ENCODE measurements at regions not wholly inside any gene's neighbourhood (a gene's known extent, or its start where the extent isn't known, plus 50 kb on each side); places are given as distances from the start of the nearest gene placed in this dataset.

DNA sequence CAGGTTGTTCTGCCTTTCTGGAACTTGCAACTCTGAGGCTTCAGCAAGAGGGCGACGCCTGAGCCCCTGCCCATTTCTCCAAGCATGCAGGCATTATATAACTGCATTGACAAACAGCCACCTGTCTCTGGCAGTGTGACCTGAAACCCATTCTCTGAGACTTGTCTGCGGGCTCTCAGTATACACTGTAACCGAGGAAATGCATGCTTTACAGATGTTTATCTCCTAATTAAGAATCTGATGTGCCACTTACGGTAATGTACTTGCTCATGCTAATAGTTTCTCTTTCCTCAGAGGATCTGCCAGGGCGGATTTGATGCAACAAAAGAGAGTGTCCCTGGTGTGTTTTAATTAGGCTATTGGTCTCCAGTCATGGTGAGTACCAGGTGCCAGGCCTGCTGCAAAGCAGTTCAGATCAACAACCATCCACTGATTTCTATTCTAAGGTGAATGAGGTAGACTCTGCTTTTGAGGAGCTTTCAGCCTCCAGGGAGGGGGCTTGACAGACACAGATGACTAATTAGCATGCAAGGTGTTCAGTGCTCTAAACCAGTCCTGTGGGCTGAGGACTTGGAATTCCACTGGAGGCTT is 593.7 kb upstream of the KLF4 start:
- no peak overlapping the region for H3K27ac ChIP-seq (ENCODE audit: extremely low read length, insufficient read depth, low read length)
- POLR2A ChIA-PET, result no interaction called here
- ATAC-seq (no peak), DNase-seq (ENCODE audit: low spot score) (no peak), FAIRE-seq (no peak)
- H3K9ac ChIP-seq (ENCODE audit: insufficient read depth, low read depth, low read length), result no peak overlapping the region
- intact Hi-C loops (cut with micrococcal nuclease; ENCODE audit: unreplicated experiment), result no loop called here
- H2AFZ ChIP-seq (ENCODE audit: low read length), result no peak overlapping the region
- no peaks in the 10 kb centered on the region for H3K79me2 ChIP-seq (ENCODE audit: insufficient read depth, low read length)
- no peak overlapping the region for H3K4me2 ChIP-seq (ENCODE audit: low read depth, low read length)
- no peaks in the 10 kb centered on the region for H3K36me3 ChIP-seq (replicated peaks in 1 of 2; ENCODE audit: control insufficient read depth in 1 of 2, insufficient read depth in 2 of 2, low read length in 2 of 2)
- H3K9me3 ChIP-seq (ENCODE audit: low read length), result no peaks in the 10 kb centered on the region
- H3K4me1 ChIP-seq (ENCODE audit: insufficient read depth, low read length), result no peaks in the 10 kb centered on the region
- no peaks in the 10 kb centered on the region for H4K20me1 ChIP-seq (ENCODE audit: insufficient read depth, low read length)
- in situ Hi-C loops (cut with HindIII; ENCODE audit: extremely low pct_ligation_motif_present, low pct_unique_long_range_greater_than_20kb), result no loop called here
- no peak overlapping the region for H3K4me3 ChIP-seq (replicated peaks in 1 of 3; ENCODE audit: insufficient read depth in 1 of 3, low read depth in 2 of 3, low read length in 3 of 3)
- BruUV-seq (replicated peaks), result no TSS peak
- TF ChIP-seq ZBTB42 (CRISPR knock-in tag; IDR thresholded peaks at IDR 0.05), result no peak
- WGBS (ENCODE audit: low lambda C conversion rate), result 34% methylated on average over 5 of the region's 6 CpGs
- CTCF ChIA-PET (ENCODE audit: low intra/inter-chr PET ratio, low total read pairs), result no interaction called here
- peaks cover 0 to 3% of the 10 kb centered on the region in 2 experiments; a peak in 1 of 5 replicates for H3K27me3 ChIP-seq (ENCODE audit: control insufficient read depth in 1 of 2, insufficient read depth in 2 of 2, low read length in 2 of 2)

DNA sequence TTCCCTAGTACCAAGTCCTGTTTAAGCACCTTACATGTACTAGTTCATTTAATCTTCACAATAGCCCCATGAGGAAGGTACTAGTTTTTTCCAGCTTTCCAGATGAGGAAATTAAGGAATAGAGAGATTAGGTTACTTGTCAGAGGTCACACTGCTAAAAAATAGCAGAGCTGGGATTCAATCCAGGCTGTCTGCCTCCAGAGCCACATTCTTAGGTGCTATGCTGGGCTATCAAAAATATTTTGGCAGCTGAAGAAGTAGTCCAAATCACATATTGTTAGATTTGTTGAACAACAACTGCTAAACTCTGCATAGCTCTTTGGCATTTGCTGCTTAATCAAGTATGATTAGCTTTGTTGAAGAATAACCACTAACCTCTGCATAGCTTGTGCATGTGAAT is 591.5 kb upstream of the KLF4 start:
- H3K9ac ChIP-seq (ENCODE audit: insufficient read depth, low read depth, low read length), result no peak overlapping the region
- H3K4me2 ChIP-seq (ENCODE audit: low read depth, low read length), result no peak overlapping the region
- TF ChIP-seq, protein P1, sequence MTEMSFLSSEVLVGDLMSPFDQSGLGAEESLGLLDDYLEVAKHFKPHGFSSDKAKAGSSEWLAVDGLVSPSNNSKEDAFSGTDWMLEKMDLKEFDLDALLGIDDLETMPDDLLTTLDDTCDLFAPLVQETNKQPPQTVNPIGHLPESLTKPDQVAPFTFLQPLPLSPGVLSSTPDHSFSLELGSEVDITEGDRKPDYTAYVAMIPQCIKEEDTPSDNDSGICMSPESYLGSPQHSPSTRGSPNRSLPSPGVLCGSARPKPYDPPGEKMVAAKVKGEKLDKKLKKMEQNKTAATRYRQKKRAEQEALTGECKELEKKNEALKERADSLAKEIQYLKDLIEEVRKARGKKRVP (CRISPR knock-in tag; IDR thresholded peaks at IDR 0.05), result no peak
- no peak for TF ChIP-seq GABPB1 (CRISPR knock-in tag; IDR thresholded peaks at IDR 0.05)
- no peak overlapping the region for H3K27ac ChIP-seq (ENCODE audit: extremely low read length, insufficient read depth, low read length)
- in situ Hi-C loops (cut with HindIII; ENCODE audit: extremely low pct_ligation_motif_present, low pct_unique_long_range_greater_than_20kb) (no loop called here), intact Hi-C loops (cut with micrococcal nuclease; ENCODE audit: unreplicated experiment) (no loop called here)
- DNase-seq (ENCODE audit: low spot score) (no peak), FAIRE-seq (no peak), ATAC-seq (no peak)
- H3K27me3 ChIP-seq (ENCODE audit: control insufficient read depth in 1 of 2, insufficient read depth in 2 of 2, low read length in 2 of 2), result peaks cover 0 to 8% of the 10 kb centered on the region in 2 experiments; a peak in 2 of 5 replicates
- no peak overlapping the region for H3K4me3 ChIP-seq (replicated peaks in 1 of 3; ENCODE audit: insufficient read depth in 1 of 3, low read depth in 2 of 3, low read length in 3 of 3)
- H3K9me3 ChIP-seq (ENCODE audit: low read length), result no peaks in the 10 kb centered on the region
- H3K4me1 ChIP-seq (ENCODE audit: insufficient read depth, low read length), result no peaks in the 10 kb centered on the region
- ChIA-PET POLR2A (no interaction called here), CTCF (ENCODE audit: low intra/inter-chr PET ratio, low total read pairs) (no interaction called here)
- BruUV-seq (replicated peaks), result no TSS peak
- no peaks in the 10 kb centered on the region for H3K36me3 ChIP-seq (replicated peaks in 1 of 2; ENCODE audit: control insufficient read depth in 1 of 2, insufficient read depth in 2 of 2, low read length in 2 of 2)
- H2AFZ ChIP-seq (ENCODE audit: low read length), result no peak overlapping the region
- H4K20me1 ChIP-seq (ENCODE audit: insufficient read depth, low read length), result no peaks in the 10 kb centered on the region
- no peaks in the 10 kb centered on the region for H3K79me2 ChIP-seq (ENCODE audit: insufficient read depth, low read length)

All from HepG2 (cell line).